COLO668 (cell line): ENCODE measurements at regions not wholly inside any gene's neighbourhood (a gene's known extent, or its start where the extent isn't known, plus 50 kb on each side); places are given as distances from the start of the nearest gene placed in this dataset.

Experiments used
- DNase-seq: peaks from one replicate; lab custom pipeline; 2025; ENCODE audit not compliant: unreplicated experiment; lab: John Stamatoyannopoulos, UW

DNA sequence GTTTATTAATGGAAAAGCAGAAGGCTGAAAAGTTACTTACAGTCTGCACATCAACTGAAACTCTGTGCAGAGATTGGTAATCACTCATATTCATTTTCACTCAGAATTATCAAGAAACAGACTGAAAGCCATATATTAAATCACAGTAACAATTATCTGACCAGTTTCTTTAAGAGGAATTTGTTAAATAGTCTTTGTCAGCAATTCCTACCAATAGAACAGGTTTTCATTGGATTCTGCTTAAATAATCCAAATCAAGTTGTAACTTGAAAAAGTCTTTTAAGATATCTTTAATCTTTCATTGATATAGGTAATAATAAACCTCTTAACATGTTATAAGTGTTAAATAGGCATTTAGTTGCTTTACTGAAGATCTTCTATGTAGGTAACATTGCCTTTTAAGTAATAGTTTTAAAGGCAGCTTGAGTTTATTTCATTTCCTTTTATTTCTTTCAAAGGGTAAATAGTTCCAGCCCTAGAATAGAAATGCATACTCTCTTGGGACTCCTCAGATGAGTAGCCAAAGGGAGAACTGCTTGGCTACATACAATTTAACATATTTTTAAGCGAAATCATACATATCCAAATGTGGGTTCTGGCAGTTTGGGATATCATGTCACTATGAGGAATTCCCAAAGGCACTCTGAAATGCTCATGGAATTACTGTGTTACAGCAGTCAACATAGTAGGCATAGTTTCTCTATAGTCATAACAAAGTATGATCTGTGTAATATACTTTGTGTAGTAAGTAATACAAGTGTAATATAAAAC lies 326.0 kb upstream of the SPRY2 start:
- DNase-seq, result no peak

DNA sequence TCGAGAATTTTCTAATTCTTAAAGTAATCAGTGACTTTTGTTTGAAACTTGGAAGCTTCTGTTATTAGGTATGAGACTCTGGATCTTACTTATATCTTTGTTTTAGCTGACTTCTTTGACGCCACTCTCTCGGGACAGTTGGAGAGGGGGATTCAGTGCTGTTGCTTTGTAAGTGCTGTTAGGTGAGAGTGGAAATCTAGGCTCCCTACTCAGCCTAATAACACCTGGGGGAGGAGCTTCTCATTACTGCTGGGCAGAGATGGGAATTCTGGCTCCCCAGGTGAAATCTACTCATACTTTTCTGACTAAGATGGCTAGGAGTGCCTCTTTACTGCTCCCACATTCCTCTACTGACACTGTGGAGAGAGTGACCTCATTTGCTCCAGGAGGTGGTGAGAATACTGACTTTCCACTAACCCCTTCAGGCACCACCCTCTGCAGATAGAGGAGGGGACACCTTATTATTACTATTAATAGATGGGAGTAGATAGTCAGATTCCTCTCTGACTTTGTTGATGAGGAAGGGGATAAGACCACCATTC lies 324.9 kb upstream of the SPRY2 start:
- no peak for DNase-seq

DNA sequence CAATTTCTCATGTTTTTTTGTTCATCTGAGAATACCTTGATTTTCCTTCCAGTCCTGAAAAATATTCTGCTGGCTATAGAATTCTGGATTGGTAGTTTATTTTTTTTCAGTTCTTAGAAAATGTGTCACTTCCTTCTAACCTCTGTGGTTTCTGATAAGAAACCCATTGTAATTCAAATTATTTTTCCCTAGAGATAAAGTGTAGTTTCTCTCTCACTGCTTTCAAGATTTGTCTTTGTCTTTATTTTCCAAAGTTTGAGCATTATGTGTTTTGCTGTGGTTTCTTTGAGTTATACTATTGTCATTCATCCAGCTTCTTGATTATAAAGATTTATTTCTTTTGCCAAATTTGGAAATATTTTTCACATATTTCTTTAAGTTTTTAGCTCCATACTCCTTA lies 324.0 kb upstream of the SPRY2 start:
- no peak for DNase-seq

DNA sequence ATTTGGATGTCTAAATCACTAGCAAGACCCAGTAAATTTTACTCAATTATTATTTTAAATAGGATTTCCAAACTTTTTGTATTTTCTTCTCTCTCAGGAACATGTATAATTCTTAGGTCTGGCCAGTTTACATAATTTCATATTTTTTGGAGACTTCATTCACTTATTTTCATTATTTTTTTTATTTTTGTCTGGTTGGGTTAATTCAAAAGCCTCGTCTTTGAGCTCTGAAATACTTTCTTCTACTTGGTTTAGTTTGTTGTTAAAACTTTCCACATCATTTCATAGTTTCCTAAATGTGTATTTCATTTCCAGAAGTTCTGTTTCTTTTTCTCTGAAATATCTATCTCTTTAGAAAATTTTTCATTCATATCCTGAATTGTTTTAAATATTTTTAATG lies 322.9 kb upstream of the SPRY2 start:
- DNase-seq, result no peak

DNA sequence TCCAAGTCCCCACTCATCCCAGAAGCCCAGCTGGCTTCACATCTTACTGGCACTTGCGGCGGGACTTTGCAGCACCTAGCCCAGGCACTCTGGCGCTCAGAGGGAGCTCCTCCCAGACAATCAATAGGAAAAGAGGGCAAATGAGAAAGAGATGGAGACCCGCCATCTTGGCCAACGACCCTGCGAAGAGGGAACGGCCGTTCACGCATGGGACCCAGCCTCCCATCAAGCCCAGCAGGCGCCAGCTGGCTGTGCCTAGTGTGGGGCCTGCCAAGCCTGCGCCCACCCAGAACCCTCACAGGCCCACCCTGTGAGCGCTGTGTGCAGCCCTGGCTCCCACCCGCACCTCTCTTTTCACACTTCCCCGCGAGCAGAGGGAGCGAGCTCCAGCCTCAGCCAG lies 317.8 kb upstream of the SPRY2 start:
- no peak for DNase-seq

DNA sequence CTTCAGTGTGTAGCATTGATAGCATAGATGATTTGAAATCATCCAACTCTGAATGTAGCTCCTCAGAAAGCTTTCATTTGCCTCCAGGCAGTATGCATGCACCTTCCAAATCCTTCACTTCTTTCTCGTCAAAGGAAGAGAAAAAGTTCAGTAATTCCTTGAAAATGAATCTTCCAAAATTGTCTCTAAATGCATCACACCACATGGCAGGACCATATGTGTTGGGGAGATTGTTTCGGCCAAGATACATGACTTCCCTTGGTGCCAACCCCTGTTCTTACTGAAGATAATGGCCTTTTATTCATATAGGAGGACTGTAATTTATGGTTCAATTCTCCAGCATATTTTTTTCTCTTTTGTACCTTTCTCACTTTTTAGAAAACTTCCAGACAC lies 315.6 kb upstream of the SPRY2 start:
- DNase-seq, result no peak

DNA sequence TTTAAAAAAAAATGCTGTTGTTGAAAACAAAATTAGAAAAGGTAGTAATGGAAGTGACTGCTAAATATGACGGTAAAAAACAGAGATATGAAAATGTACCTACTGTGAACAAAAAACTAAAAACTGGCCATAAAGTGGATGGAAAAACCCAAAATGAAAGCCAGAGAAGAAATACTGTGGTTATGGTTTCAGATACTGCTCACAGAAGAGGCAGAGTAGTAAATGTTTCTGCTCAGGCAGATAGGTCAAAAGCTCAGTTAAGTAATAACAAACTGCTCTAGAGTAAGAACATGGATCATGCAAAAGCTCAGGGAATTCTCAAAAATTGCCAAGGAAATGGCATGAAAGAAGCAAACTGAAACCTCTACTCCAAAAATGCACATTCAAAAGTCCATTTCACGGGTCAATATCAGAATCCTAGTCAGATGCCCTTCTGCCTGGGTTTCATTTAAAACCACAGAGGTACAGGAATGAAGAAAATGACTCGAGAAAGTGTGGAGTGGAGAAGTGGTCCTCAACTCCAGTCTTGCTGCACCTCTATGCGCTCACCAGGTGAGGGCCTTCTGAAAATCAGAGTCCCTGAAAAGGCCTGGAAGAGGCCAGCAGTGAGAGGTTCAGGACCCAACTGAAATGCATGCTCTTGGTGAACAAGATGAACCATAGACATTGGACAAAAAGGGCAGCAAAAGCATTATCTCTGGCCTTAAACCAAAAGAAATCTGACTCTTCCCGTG lies 315.0 kb upstream of the SPRY2 start:
- no peak for DNase-seq

DNA sequence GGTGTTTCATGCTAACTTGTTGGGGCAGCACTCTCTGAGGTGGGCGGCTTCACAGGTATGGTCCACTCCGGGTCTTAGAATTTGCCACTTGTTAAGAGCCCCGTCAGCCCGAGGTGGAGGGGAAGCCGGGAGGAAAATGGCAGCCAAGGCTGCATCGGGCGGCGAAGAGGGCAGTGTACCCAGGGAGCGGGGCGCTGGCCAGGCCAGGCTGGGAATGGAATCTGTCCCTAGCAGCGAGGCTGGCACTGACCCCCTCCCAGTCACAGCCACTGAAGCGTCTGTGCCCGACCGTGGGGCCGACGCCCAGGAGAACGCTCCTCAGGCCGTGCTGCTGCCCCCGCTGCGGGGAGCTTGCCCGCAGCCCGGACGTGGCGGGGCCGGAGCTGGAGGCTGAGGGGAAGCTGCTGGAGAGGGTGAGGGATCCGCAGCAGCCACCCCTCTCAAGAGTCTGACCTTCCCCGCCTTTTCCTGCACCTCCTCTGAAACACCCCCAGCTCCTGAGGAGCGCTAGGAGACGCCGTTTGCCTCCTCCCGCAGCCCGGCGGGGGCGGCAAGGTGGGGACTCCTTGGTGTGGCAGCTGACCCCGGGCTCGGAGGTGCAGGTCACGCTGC lies 313.8 kb upstream of the SPRY2 start:
- no peak for DNase-seq

DNA sequence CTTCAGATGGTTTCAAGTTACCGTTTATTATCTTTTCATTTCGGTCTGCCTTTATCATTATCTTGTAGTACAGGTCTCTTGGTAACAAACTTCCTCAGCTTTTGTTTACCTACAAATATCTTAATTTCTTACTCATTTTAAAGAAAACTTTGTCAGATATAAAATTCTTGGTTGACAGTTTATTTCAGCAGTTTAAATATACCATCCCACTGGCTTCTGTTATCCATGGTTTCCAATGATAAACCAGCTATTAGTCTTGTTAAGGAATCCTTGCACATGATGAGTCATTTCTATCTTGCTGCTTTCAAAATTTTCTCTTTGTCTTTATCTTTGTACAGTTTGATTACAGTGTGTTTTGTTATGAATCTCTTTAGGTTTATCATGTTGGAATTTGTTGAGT lies 308.3 kb upstream of the SPRY2 start:
- no peak for DNase-seq

DNA sequence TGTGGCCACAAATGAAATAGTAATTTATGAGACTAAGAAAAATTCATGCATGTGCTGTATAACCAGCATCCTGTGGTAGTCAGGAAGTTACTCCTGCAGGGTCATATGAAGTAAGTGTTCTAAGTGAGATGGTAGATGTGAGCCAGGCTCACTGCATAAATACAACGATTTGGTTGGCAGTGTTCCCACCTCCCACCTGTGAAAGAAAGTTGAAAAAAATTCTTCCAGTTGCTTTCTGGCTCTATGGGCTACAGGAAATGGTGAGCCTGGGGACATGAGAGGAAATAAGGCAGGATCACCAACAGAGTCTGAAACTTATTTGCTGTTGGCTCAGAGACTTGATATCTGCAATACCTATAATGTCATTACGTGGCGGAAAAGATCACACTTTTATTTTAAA lies 301.7 kb upstream of the SPRY2 start:
- DNase-seq, result no peak

DNA sequence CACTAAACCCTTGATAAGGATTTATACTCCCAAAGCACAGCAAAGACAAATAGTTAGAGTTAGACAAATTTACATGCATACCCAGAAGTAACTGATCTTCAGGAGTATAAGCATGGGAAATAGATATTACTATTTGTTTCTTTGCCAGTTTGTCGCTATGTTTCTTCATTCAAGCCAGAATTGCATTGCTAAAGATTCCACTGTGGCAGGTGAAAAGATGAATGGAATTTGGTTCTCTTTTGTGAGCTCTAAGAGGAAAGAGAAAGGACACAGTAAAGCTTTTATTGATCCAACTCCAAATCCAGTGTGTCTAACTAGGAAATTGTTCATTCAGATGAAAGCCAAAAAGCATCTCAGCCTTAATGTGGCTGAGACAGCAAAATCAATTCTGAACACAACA lies 292.3 kb upstream of the SPRY2 start:
- DNase-seq, result no peak

DNA sequence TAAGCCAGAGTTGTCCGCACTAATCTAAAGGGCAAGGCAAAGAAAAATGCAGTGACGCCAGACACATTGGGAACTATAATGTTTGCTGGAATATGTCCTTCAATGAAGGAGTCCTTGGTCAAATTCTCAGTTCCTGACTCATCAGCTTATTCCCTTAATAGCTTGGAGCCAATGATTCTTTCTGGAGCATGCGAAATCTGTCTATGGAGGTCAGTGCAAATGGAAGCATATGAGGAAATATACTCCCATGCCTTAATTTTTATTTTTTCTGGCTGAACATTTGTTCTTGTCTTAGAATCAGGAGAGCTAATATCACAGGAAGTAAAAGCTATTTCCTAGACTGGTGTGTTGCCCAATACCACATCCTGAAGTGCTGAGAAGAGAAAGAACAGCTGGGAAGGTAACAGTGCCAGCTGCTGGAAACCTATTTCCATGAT lies 289.8 kb upstream of the SPRY2 start:
- DNase-seq, result no peak

DNA sequence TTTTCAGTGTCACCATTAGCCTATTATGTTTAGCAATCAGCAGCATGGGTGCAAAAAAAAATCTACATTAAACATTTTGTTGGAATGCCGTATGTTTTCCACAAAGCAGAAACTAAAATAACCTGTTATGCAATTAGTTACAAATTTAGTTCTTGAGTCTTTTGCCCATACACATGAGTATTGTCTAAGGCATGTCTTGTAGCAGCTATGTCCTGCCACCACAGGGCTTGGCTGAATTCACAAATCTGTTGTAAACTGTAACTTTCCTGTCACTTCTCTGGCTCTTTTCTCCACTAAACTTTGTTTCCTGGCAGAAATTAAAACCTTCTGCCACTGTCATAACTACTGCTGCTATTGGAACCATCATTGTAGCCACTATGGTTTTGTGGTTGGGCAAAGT lies 277.9 kb upstream of the SPRY2 start:
- no peak for DNase-seq

DNA sequence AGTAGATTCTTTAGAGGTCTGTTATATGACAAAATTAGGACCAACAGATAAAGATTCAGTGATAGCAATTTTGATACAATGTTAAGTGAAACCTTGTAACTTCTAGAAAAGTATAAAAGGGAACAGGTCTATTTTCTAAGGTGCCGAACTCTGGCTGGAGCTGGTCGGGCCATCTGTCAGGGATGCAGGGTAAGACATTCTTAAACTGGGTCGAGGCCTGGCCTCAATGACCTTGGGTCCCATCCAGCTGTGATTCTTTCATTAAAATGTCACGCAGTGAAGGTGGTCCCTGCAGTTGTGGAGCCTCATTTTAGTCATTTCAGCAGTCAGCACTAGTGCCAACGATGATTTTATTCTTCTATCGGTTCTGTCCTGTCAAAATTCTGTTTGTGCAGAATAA lies 271.9 kb upstream of the SPRY2 start:
- DNase-seq, result no peak

DNA sequence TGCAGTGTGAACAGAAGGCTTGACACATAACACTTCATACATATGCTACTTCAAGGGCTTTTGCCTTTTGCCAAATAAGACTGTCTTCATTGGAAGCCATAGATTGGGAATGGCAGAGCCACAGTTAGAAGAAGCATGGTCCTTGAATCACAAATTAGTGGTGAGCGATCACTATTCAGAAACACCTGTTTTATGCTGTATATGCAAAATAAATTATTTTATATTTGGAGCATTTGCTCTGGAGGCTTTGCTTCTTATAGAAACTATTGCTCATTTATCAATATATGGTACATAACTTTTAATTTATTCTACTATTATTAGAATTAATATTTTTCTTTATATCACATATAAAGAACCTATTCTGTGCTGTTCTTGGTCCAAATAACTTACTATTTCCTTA lies 270.4 kb upstream of the SPRY2 start:
- DNase-seq, result no peak

DNA sequence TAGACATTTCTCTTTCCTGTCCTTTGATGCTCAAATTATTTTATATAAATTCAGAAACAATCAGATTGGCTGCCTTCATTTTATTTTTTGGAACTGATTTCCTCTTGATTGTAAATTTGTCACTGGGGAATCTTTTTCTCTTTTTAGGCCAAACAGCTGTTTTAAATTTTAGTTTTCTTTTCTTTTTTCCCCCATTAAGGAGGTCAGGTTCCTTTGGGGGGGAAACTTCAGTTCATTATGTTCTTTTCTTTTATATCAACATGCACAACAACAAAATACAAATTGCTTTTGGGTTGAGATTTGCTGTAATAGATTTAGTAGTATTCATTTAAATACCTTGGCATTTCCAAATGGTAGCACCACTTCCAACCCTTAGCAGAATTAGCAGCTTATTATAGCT lies 264.8 kb upstream of the SPRY2 start:
- DNase-seq, result no peak

DNA sequence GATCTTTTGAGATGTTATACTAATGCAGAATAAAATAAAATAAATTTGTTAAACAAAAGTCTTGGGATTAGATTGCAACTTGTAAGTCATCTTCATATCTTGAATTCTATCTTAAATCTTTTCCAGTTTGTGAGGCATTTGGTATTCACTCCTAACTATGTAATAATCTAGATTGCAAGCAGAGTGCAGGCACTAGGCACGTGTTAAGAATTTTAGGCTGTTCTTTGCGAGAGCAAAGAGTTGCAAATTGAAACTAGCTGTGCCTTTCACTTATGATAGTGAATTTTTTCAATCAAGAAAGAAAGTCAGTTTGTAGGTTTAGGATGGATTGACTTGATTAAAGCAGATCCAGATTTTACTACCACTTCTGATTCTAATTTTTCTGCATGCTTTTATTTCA lies 264.1 kb upstream of the SPRY2 start:
- no peak for DNase-seq

DNA sequence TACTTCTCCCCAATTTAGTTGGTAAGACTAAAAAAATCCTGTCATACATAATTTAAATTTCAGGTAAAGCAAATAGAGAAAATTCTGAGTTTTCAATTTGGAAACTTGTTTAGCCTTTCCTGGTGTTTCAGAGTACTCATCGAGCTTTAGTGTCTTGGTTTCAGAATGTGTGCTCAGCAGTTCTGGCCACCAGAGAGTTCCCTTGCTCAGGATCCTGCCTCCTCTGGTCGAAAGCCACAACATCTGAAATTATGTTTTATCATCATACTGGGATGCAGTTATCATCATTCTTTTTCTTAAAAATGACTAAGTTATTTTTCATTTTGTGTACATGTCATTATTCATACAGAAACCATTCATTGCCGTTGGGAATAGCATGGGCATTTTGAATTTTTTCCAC lies 263.2 kb upstream of the SPRY2 start:
- DNase-seq, result no peak

DNA sequence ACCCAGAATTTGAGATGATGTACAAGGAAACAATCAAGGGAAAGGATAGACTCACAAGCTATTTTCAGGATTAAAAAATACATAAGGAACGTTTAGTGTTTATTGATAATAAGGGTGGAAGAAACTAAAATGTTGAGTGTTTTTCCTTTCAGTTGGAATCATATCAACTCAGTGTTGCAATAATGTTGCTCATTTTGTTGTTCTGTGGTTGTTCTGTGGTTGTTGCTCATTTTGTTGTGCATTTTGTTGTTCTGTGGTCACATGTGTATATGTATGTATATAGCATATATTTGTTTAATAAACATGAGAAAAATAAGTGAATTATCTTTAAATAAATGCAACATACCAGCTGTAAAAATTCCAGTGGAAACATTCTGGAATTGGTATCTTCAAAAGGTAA lies 262.4 kb upstream of the SPRY2 start:
- no peak for DNase-seq

DNA sequence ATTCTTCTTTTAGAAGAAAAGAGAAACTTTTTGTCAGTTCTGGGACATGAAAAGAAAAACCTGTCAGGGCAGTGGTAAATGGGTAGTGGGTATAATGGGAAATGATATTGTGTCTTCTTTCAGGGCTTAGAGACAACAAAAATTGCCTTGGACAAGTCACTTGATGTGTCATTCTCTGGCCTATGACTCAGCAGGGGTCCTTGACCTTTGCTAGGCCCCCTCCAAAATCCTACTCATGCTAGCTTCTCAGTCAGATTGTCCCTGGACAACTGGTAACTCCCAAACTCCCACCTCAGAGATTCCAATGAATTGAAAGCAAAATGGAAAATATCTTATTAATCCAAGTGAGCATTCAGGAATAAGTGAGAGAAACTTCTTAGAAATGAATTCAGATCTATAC lies 258.8 kb upstream of the SPRY2 start:
- DNase-seq, result no peak

DNA sequence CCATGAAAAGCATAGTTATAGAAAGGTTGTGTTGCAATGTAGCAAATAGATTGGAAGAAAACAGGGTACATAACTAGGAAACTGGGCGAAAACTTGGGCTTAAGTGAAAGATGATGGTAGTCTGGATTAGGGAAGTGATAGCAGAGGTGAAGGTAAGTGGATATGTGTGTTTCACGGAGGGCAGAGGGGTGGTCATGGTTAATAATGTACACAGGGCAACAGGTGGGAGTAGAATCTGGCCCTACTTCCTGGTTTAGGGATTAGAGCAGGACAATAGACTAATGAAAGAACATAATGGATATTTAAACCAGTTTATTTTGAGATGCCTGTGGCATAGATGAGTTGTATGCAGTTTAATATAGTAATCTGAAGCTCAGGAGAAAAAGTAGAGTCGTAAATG lies 257.3 kb upstream of the SPRY2 start:
- no peak for DNase-seq
